Frontal cortex (tissue), 3 donors: ENCODE measurements at regions not wholly inside any gene's neighbourhood (a gene's known extent, or its start where the extent isn't known, plus 50 kb on each side); places are given as distances from the start of the nearest gene placed in this dataset.

Experiments
- DNase-seq, 2 donors: peaks; one replicate each; pipeline ENCODE4 v3.0.0; 2012; ENCODE audit warnings: low spot score in 2 of 2
- FAIRE-seq: peaks from 2 replicates; lab custom pipeline; 2012; peaks lifted over from hg19 to GRCh38; lab: Jason Lieb, UNC
- donor health status: control.
- donor health status: control.
- donor health status: control.

DNA sequence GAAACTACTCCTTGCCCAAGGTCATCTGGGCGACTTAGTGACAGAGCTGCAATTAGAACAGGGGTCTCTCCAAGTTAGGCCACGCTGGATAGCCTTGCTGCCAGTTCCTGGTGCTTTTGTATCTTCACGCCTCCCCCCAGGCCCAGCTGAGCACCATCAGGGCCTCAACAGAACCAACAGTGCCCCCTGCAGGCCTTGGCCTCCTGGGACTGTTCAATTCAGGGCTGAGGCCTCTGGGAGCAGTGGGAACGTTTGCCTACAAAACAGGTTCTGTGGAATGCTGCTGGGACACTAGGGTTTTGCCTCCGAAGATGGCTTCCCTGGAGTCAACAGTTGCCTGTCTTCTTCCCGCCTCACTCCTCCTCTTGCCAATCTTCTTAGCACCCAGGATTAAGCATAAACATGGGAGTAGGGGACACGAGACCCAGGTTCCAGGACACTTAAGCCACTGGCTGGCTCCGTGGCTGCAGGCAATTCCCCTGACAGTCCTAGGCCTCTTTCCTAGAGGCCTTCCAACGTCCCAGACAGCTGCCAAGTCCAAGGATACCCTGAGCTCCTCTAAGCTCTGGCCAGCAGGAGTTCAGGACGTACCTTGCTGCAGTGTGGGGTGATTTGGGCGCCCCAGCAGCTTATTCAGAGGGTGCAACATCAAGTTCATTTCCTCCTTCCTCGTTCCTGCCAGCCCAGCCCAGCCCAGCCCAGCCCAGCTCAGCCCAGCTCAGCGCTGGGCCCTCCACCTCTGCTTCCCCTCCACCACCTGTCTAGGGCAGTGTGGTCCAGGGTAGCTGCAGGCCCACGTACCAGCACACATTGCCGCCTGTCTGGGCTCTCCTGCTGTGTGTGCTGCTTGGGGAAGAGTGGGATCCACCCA lies 246.6 kb upstream of the RPL38 start:
- FAIRE-seq (no peak), DNase-seq (peak; percentile 60 to 68)

DNA sequence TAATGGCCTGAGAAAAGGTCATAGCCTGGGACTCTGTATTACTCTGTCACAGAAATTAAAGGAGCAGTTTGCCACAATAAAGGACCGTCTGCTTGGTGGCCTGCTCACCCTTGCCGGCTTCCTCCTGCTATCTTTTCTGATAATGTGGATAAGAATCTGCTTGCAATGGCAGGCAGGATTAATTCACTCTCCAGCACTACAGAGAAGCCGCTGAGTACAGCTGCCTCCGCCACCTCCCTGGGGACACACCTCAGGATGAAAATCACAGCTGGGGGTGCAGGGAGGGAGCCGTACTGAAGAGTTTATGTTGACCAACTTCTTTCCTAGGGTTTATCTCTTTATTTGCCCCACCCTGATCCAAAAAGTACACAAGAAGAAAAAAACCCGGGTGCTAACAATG lies 245.9 kb upstream of the RPL38 start:
- no peak for FAIRE-seq
- no peak for DNase-seq

DNA sequence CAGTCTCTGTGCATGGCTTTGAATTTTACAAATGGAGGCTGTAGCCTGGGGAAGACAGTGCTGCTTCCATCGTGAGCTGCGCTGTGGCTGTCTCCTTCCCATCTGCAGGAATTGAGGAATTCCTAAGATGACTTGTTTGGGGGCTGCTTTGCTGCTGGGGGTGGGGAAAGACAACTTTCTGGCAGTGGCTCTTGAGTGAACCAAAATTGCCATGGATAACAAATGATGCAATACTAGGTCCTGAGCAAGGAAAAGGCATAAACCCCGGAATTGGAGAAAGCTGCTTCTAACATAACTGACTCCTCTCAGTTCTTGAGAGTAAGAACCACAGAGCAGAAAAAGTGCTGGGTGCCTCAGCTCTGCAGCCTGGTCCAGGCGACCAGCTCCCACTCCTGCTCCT lies 245.0 kb upstream of the RPL38 start:
- no peak for FAIRE-seq
- DNase-seq: no peak

DNA sequence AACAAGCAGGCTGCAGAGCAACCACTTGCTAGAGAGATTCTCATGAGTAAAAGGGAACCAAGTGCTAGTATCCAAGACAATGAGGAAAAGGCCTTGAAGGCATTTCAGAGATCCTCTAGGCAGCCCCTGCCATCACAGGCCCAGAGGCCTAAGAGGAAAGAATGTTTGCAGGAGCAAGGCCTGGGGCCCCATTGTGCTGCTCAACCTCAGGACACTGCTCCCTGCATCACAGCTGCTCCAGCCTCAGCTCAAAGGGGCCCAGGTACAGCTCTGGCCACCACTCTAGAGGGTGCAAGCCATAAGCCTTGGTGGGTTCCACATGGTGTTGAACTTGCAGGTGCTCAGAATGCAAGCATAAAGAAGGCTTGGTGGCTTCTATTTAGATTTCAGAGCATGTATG lies 243.0 kb upstream of the RPL38 start:
- FAIRE-seq (no peak), DNase-seq (no peak)

DNA sequence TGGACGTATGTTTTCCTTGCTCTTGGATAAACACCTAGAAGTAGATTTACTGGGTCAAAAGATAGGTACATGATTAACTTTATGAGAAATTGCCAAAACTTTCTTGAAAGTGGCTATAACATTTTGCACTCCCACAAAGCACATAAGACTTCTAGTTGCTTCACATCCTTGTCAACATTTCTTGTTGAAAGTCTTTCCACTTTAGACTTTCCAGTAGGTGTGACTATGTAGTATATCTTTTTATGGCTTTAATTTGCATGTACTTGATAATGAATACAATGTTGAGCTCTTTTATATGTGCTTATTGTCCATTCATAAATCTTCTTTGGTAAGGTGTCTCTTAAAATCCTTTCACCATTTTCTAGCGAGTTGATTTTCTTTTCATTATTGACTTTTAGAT lies 241.2 kb upstream of the RPL38 start:
- FAIRE-seq (no peak), DNase-seq (no peak)

DNA sequence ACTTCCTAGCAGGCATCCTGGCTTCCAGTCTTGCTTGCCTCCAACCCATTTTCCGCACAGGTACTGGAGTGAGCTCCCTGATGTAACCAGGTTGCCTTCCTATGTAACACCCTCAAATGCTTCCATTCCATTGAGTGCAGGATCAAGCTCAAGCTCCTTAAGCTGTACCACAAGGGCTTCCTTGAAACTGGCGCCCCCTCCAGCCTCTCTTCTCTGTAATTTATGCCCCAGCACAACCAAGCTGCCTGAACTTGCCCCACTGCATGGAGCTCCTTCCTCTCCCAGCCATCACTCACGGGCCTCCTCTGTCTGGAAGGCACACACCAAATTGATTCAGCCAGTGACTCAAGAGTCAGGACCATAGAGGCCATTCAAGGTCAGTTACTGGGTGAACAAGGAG lies 234.8 kb upstream of the RPL38 start:
- DNase-seq (no peak), FAIRE-seq (no peak)

DNA sequence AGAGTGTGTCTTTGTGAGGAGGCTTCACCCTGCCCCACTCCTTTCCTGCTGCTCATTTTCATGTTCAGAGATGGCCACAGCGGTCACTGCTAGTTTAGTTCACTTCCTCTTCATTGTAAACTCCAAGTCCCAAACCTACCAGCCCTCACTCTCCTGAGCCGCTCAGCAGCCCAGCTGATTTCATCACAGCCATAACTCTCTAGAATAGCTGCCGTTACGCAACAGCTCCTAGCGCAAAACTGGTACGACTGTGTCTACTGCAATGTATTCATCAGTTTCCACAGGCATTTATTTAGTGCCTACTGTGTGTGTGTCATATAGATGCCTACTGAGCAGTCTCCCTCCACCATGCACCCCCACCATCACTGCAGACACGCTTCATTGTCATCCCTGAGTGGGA lies 233.5 kb upstream of the RPL38 start:
- FAIRE-seq: no peak
- no peak for DNase-seq

DNA sequence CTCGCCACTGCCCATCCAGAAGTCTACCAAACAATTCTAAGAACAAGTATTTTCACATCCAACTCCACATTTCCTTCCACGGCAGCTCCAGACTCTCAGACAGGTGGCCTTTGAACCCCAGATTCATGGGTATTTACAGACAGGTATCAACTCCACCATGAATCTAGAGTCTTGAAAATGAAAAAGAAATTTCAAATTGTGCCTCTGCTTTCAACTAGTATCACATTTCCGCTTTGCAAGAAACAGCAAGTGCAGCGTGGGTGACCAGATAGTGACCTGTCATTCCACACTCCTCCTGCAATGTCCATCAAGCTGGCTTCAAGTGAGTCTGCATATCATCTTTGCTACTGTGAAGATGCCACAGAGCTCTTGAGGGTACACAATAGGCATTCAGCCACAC lies 232.4 kb upstream of the RPL38 start:
- no peak for DNase-seq
- no peak for FAIRE-seq

DNA sequence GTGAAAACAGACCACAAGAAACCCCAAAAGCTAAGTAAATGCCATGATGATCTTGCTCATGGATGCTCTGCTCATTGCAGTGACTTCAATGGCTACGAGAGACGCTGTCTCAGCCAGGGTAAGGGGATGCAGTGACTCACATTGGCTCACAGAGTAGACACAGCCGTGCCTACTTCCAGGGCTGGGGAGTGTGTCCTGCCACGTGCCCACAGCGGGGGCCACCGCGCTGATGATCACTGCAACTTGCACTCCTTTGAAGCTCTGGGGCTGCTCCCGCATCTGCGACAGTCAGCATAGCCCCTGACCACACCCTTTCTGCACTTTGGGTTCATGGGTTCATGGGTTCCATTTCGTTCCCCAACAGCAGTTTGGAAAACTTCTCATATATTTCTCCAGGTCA lies 231.4 kb upstream of the RPL38 start:
- no peak for FAIRE-seq
- no peak for DNase-seq

DNA sequence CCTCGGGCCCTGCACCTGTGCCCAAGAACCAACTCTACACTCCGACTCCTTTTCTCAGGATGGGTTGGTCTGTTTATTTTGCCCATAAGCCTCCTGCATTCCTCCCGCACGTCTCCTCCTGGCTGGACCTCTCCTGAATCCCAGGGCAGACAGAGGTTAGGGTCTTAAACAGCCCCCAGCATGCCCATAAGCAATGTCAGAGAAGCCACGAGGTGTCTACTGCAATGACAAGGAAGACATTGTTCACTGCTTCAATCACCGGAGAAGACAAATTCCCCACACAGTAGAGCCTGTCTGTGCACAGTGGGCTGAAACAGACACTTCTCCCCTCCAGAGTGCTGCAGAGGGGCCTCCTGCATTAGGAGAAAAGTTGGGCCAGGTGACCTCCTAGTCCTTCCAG lies 230.6 kb upstream of the RPL38 start:
- DNase-seq (no peak), FAIRE-seq (no peak)

DNA sequence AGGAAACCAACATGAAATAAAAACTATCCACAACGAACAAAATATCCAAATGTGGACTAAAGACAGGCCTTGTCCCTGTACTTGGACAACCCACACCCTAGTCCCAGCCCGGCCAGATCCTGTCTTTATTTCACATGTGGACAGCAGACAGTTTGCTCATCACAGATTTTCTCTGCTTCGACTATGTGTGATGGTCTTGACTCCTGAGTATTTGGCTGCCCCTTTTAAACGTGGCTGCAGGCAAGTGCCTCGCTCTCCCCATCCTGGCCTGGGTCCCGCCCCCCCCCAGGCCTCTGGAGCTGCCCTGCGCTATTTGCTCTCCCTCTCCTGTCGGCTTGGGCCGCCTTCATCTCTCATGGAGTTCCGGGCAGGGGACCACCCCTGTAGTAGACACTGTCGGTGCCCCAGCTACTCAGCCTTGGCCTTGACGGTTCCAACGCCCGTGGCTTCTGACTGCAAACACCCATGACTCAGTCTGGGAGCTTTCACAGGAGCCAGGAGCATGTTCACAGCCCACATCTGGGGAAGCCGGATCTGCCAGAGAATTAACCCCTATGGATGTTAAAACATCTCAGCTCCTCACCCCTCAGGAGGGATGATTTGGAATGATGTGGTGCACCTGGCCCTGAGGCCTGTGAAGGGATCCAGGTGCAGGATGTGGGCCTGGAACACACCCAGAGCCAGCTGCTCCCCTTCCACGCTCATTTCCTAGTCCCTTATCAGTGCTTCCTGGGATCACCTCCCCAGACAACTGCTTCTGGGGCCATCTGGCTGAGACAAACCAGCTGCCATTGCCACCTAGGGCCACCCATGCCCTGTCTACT lies 229.7 kb upstream of the RPL38 start:
- no peak for FAIRE-seq
- no peak for DNase-seq

DNA sequence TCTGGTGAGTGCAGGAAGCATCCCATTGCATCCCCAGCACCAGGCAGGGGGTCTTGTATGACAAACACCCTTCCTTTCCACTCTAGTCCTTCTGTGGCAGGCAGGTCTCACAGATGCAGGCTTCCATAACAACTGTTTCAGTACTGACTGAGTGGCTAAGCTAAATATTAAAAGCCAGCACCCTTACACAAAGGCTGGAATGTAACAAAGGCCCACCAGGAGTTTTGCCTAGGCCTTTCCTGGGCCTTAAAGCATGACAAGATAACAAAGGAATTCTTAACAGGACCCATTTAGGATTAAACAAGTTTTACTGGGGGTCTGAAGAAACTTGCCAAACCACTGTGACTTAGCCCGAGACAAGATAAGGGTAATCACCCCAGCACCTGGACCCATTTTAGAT lies 228.9 kb upstream of the RPL38 start:
- no peak for FAIRE-seq

DNA sequence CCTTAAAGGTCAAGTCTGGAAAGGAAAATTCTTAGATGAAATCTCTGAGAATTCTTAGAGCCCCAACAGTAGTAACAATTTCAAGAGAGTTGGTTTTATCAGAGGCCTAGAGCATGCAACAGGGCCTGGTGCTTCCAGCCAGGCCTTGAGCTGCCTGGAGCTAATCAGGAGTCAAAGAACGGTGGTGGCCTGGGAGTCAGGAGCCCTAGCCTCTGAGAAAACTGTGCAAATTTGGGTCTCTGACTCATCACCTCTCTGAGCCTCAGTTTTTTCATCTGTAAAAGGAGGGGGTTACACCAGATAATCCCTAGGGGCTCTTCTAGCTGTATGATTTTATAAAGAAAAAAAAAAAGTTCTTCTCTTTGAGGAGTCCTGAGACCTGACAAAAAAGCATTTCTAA lies 227.3 kb upstream of the RPL38 start:
- FAIRE-seq: no peak
- DNase-seq: no peak

More for the DNA sequence above, 228.9 kb upstream of the RPL38 start:
- no peak for DNase-seq

DNA sequence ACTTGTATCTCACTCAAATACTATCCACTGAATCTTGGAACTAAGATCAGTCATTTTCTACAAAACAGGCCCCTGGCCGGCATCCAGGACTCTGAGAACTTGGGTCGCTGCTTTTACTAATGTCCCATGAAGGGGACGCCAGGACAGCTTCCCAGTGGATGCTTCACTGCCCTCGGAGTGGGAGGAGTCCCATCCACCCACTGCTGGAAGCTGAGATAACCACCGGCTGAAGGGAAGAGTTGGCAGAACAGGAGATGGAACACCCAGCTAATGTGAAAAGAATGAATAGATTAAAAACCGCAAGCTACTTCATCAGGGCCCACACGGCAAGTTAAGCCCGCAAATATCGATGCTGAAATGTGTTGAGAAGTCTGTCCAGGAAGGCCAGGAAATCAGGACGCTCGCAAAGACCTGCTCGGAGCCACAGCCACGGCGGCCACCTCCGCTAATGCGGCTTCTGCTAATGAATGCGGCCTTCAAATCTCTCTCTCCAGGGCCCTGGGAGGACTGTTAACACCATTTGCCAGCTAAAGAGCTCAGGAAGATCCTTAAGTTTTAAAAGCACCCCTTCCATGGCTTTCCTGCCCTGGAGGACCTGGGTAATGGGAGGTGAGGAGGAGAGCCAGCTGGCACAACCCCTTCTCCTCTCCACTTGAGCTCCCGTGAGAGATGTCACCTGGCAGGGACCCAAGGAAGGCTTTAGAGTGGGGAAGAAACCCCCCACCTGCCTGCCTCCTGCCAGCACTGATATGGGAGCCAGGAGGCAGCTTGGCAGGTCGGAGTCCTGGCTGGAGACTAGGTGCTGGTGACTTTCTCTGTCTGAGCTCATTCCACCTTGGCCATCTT lies 226.6 kb upstream of the RPL38 start:
- DNase-seq (no peak), FAIRE-seq (no peak)

DNA sequence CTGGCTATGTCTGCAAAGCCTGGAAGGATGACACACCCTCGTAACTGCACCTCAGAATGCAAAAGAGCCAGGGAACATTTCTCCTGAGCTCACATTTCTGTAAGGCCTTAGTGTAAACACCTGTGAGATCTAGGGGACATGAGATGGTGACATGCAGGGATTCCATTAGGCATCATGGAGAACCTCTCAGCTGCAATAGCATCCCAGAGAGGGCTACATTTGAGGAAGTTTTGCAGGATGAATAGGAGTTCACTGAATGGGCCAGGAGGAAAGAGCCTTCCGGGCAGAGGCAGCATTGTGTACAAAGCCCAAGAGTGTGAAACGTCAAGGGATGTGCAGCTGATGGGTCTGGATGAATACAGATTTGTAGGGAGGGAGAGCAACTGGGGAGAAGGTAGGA lies 223.0 kb upstream of the RPL38 start:
- FAIRE-seq: no peak

DNA sequence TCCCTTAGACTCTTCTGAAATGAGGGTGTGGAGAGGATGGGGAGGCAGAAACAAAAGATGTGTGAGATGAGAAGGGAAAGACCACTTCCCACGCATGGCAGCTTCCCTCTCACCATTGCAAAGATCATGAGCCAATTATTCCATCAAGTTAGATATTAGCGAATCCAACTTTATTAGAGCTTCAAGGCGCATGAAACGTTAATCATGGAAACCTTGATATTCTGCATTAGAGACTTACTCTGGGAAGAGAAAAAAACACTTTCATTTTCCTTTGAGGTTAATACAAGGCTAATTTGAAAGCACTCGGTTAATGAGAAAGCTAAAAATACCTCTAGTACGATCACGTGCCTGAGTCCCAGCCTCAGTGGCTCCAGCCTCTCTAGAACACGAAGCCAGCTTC lies 220.6 kb upstream of the RPL38 start:
- FAIRE-seq: no peak
- DNase-seq: no peak

More for the DNA sequence above, 223.0 kb upstream of the RPL38 start:
- DNase-seq: no peak

DNA sequence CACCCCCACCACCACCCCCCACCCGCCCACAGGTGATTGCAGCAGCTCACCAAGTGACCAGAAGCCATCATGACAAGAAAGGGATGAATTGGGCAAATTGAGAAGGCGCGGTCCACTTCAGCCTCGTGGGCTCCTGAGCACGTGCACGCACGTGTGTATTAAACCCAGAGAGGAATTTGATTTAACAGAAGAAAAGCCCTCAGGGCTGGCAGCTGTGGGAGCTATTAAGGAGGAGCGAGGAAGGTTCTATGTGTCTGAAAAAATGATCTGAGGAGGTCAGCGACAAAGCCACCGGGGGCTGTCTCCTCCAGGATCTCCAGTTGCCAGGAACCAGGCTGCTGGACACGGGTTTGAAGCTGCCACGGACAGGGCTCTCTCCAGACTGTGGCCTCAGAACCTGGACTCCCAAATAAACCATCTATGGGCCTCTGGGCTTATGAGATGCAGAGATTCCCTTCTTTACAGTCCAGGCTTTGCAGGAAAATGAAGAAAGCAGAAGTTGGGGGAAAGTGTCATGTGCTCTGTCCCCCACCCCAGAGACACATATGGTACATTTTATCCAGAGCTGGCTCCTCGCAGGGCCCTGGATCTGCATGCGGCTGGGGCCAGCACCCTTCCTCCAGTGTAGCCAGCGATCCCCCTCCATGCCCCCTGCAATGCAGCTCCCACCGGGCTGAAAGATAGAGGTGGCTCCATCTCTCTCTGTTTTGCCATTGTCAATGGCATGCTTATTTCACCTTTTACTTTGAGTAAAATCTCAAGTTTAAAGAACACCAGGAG lies 219.7 kb upstream of the RPL38 start:
- no peak for FAIRE-seq
- DNase-seq: no peak

DNA sequence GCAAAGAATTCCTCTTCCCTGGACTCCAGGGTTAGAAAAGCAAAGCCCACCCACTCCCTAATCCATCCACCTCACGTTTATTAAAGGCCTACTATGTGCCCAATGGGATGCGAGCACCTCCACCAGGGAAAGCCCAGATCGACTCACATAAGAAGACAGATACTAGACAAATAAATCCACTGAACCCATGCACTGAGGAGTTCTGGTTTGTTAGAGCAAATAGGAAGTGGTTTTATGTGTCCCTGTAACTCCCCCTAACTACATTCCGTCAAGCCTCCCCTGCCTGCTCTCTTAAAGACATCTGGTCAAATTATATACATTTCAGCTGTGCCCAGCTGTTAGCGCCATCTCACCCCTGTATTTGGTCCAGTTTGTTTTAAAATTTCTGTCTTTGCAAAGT lies 218.5 kb upstream of the RPL38 start:
- DNase-seq (no peak), FAIRE-seq (no peak)

DNA sequence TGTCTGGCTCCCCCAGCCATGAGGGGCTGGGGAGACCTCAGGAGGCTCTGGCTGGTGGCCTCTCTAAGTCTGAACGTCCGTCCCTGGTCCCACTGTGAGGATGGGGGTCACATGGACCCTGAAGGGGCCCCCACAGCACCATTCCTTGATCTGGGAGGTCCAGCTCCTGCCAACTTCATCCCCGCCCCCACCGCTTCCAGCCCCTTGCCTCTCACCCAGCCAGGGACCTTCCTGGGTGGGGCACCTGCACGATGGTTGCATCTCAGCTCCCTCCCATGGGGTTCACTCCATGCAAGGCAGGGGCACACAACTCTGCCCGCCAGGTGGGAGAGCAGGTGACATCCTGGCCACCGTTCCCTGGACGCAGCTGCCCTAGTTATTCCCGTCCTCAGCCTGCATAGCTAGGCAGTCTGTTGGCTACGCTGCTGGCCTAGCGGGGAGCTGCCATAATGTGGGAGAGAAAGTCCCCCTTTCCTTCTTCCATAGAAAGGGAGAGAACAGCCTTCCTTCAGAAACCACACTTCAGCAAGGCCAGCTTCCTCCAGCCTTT lies 217.9 kb upstream of the RPL38 start:
- no peak for FAIRE-seq
- no peak for DNase-seq
